SK-N-SH treated with all-trans-retinoic acid at 6 μM for 48 hours (cell line): ENCODE measurements at regions not wholly inside any gene's neighbourhood (a gene's known extent, or its start where the extent isn't known, plus 50 kb on each side); places are given as distances from the start of the nearest gene placed in this dataset.

Experiments used
- ATAC-seq: fragments of 200-7000 bp; cut with Tn5 transposase; 3 replicates; pipeline ENCODE4 v1.9.1; 2020; ENCODE audit warnings: mild to moderate bottlenecking, moderate library complexity
- ARNTL ChIP-seq: fragments of 450-650 bp; formaldehyde crosslinking; IDR thresholded peaks from 2 replicates; pipeline ENCODE4 v1.5.0; 2020; ENCODE audit warnings: low read depth, mild to moderate bottlenecking, moderate library complexity, borderline replicate concordance
- BACH2 ChIP-seq: fragments of 250-450 bp; sonication (Bioruptor Pico); IDR thresholded peaks from 2 replicates; pipeline ENCODE4 v1.9.0; 2021; ENCODE audit warnings: mild to moderate bottlenecking, borderline replicate concordance
- CSDC2 ChIP-seq: fragments of 250-450 bp; sonication (Bioruptor Pico); IDR thresholded peaks from 2 replicates; pipeline ENCODE4 v1.5.0; 2020; ENCODE audit warnings: mild to moderate bottlenecking, moderate library complexity
- ESRRG ChIP-seq: fragments of 250-450 bp; sonication (Bioruptor Pico); IDR thresholded peaks from 2 replicates; pipeline ENCODE4 v1.6.1; 2021; ENCODE audit warnings: mild to moderate bottlenecking
- GLIS3 ChIP-seq: fragments of 250-450 bp; sonication (Bioruptor Pico); IDR thresholded peaks from 2 replicates; pipeline ENCODE4 v1.5.0; 2020; ENCODE audit warnings: mild to moderate bottlenecking, moderate library complexity
- ISL1 ChIP-seq: fragments of 250-450 bp; sonication (Bioruptor Pico); IDR thresholded peaks from 2 replicates; pipeline ENCODE4 v2.1.2; 2022; ENCODE audit warnings: mild to moderate bottlenecking, moderate library complexity
- OSR1 ChIP-seq: fragments of 250-450 bp; sonication (Bioruptor Pico); IDR thresholded peaks from 2 replicates; pipeline ENCODE4 v1.8.0; 2022; ENCODE audit warnings: moderate library complexity, mild to moderate bottlenecking, inconsistent platforms
- PATZ1 ChIP-seq: fragments of 250-450 bp; sonication (Bioruptor Pico); IDR thresholded peaks from 2 replicates; pipeline ENCODE4 v1.8.0; 2020; ENCODE audit warnings: mild to moderate bottlenecking, moderate library complexity, borderline replicate concordance
- POU6F1 ChIP-seq: fragments of 250-450 bp; sonication (Bioruptor Pico); IDR thresholded peaks from 2 replicates; pipeline ENCODE4 v1.8.0; 2021; ENCODE audit warnings: low read depth, mild to moderate bottlenecking, moderate library complexity, borderline replicate concordance
- PPARA ChIP-seq: fragments of 250-450 bp; sonication (Bioruptor Pico); IDR thresholded peaks from 2 replicates; pipeline ENCODE4 v1.5.0; 2020; ENCODE audit warnings: mild to moderate bottlenecking, borderline replicate concordance
- RARB ChIP-seq: fragments of 250-450 bp; sonication (Bioruptor Pico); IDR thresholded peaks from 2 replicates; pipeline ENCODE4 v1.8.0; 2021; ENCODE audit warnings: mild to moderate bottlenecking, moderate library complexity
- SNAI2 ChIP-seq: fragments of 250-450 bp; sonication (Bioruptor Pico); IDR thresholded peaks from 2 replicates; pipeline ENCODE4 v1.5.0; 2020; ENCODE audit warnings: mild to moderate bottlenecking, moderate library complexity
- TCF4 ChIP-seq: fragments of 250-450 bp; sonication (Bioruptor Pico); IDR thresholded peaks from 2 replicates; pipeline ENCODE4 v1.8.0; 2021; ENCODE audit warnings: mild to moderate bottlenecking, moderate library complexity, borderline replicate concordance
- TOX ChIP-seq: fragments of 250-450 bp; sonication (Bioruptor Pico); IDR thresholded peaks from 2 replicates; pipeline ENCODE4 v1.8.0; 2021; ENCODE audit warnings: mild to moderate bottlenecking, moderate library complexity, borderline replicate concordance
- TSHZ2 ChIP-seq: fragments of 250-450 bp; sonication (Bioruptor Pico); IDR thresholded peaks from 2 replicates; pipeline ENCODE4 v1.5.0; 2020; ENCODE audit warnings: mild to moderate bottlenecking, moderate library complexity
- ZC3H10 ChIP-seq: fragments of 250-450 bp; sonication (Bioruptor Pico); IDR thresholded peaks from 2 replicates; pipeline ENCODE4 v1.5.1; 2021; ENCODE audit warnings: mild to moderate bottlenecking, moderate library complexity
- ZFP3 ChIP-seq: fragments of 250-450 bp; sonication (Bioruptor Pico); IDR thresholded peaks from 2 replicates; pipeline ENCODE4 v1.5.0; 2020; ENCODE audit warnings: mild to moderate bottlenecking, moderate library complexity
- ZFP30 ChIP-seq: fragments of 450-650 bp; formaldehyde crosslinking; IDR thresholded peaks from 2 replicates; pipeline ENCODE4 v1.5.0; 2022; ENCODE audit warnings: mild to moderate bottlenecking, moderate library complexity
- ZNF565 ChIP-seq: fragments of 450-650 bp; formaldehyde crosslinking; conservative IDR thresholded peaks from 2 replicates; pipeline ENCODE4 v1.5.0; 2020; ENCODE audit warnings: low read depth, mild to moderate bottlenecking, moderate library complexity
- ZNF70 ChIP-seq: fragments of 450-650 bp; formaldehyde crosslinking; IDR thresholded peaks from 2 replicates; pipeline ENCODE4 v1.5.0; 2020; ENCODE audit warnings: mild to moderate bottlenecking, moderate library complexity
- ZNF8 ChIP-seq: fragments of 450-650 bp; formaldehyde crosslinking; IDR thresholded peaks from 2 replicates; pipeline ENCODE4 v1.5.0; 2020; ENCODE audit warnings: mild to moderate bottlenecking, moderate library complexity
- TF ChIP-seq, protein P1 (sequence below): fragments of 250-450 bp; sonication (Bioruptor Pico); IDR thresholded peaks from 2 replicates; pipeline ENCODE4 v1.5.1; 2021; ENCODE audit warnings: mild to moderate bottlenecking, moderate library complexity
- TF ChIP-seq, protein P2 (sequence below): fragments of 250-450 bp; sonication (Bioruptor Pico); IDR thresholded peaks from 2 replicates; pipeline ENCODE4 v1.5.1; 2020; ENCODE audit warnings: low read depth, mild to moderate bottlenecking, moderate library complexity

- no peak for TF ChIP-seq ZNF8
- TF ChIP-seq, protein P1, sequence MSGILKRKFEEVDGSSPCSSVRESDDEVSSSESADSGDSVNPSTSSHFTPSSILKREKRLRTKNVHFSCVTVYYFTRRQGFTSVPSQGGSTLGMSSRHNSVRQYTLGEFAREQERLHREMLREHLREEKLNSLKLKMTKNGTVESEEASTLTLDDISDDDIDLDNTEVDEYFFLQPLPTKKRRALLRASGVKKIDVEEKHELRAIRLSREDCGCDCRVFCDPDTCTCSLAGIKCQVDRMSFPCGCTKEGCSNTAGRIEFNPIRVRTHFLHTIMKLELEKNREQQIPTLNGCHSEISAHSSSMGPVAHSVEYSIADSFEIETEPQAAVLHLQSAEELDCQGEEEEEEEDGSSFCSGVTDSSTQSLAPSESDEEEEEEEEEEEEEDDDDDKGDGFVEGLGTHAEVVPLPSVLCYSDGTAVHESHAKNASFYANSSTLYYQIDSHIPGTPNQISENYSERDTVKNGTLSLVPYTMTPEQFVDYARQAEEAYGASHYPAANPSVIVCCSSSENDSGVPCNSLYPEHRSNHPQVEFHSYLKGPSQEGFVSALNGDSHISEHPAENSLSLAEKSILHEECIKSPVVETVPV (CRISPR knock-in tag), result no peak
Observed at GRCh38 chr18:45175511-45175910, 439.8 kb upstream of the SLC14A2 start (continued).

- ATAC-seq, result no peak
- no peak for TF ChIP-seq ARNTL (CRISPR knock-in tag)
- no peak for TF ChIP-seq ZNF8
- no peak for TF ChIP-seq POU6F1
- TF ChIP-seq BACH2 (CRISPR knock-in tag), result no peak
- TF ChIP-seq GLIS3, result no peak
- no peak for TF ChIP-seq TOX
Observed at GRCh38 chr18:45186832-45187231, 428.4 kb upstream of the SLC14A2 start.

GRCh38 chr18:45191795-45192194, 423.5 kb upstream of the SLC14A2 start:
- no peak for ATAC-seq
- TF ChIP-seq, protein P2, sequence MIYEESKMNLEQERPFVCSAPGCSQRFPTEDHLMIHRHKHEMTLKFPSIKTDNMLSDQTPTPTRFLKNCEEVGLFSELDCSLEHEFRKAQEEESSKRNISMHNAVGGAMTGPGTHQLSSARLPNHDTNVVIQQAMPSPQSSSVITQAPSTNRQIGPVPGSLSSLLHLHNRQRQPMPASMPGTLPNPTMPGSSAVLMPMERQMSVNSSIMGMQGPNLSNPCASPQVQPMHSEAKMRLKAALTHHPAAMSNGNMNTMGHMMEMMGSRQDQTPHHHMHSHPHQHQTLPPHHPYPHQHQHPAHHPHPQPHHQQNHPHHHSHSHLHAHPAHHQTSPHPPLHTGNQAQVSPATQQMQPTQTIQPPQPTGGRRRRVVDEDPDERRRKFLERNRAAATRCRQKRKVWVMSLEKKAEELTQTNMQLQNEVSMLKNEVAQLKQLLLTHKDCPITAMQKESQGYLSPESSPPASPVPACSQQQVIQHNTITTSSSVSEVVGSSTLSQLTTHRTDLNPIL (CRISPR knock-in tag), result no peak
- TF ChIP-seq ZNF70 (CRISPR knock-in tag) (no peak), SNAI2 (CRISPR knock-in tag) (no peak), TSHZ2 (CRISPR knock-in tag) (no peak), ISL1 (no peak), POU6F1 (no peak), ARNTL (CRISPR knock-in tag) (no peak), ZFP30 (CRISPR knock-in tag) (no peak), ZFP3 (CRISPR knock-in tag) (no peak), GLIS3 (no peak), ZNF8 (no peak), OSR1 (no peak), BACH2 (CRISPR knock-in tag) (no peak), ESRRG (no peak), ZNF565 (CRISPR knock-in tag) (no peak), ZC3H10 (CRISPR knock-in tag) (no peak), TCF4 (no peak)
- TF ChIP-seq, all 23 proteins: peak for 0

- no peak for ATAC-seq
- TF ChIP-seq ZNF565 (CRISPR knock-in tag) (no peak), ESRRG (no peak), ZNF8 (no peak), PPARA (CRISPR knock-in tag) (no peak), ISL1 (no peak), ZFP3 (CRISPR knock-in tag) (no peak), TCF4 (no peak), PATZ1 (CRISPR knock-in tag) (no peak), OSR1 (no peak), ZC3H10 (CRISPR knock-in tag) (no peak), CSDC2 (no peak), RARB (CRISPR knock-in tag) (no peak), GLIS3 (no peak)
Observed at GRCh38 chr18:45197526-45197970, 417.7 kb upstream of the SLC14A2 start.
